Stimulated activated CD4-positive, alpha-beta T cell treated with anti-CD3 and anti-CD28 coated beads, Interleukin-15, amount 100 ng/mL, for 24 hours (primary cell): ENCODE measurements at regions not wholly inside any gene's neighbourhood (a gene's known extent, or its start where the extent isn't known, plus 50 kb on each side); places are given as distances from the start of the nearest gene placed in this dataset.
A peak's percentile ranks its signal among the peaks of the same experiment; 100 is the strongest.
"Not testable (repeated sequence)": the region's sequence is repeated elsewhere in the genome, so short reads cannot be mapped to it uniquely, and the experiment has no call there.

Experiments used
- DNase-seq: peaks from one replicate; pipeline ENCODE4 v3.0.0-alpha.2; 2020

DNA sequence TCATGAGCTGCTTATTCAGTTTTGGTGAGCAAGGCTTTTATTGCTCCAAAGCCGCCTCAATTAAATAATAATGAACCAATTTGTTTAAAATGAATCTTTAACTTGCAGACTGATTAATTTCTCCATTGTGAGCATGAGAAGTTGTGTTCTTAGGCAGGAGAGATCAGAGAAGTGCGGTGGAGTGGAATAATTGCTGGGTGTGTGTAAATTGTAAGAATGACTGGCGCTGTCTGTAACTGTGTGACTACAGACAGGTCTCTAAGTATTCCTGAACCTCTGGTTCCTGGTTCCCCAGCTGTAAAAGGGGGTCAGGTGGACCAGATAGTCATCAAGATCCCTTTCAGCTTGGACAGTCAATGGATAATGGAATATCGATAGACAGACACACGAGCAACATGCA is 98.0 kb upstream of the EFEMP1 start:
- no peak for DNase-seq

DNA sequence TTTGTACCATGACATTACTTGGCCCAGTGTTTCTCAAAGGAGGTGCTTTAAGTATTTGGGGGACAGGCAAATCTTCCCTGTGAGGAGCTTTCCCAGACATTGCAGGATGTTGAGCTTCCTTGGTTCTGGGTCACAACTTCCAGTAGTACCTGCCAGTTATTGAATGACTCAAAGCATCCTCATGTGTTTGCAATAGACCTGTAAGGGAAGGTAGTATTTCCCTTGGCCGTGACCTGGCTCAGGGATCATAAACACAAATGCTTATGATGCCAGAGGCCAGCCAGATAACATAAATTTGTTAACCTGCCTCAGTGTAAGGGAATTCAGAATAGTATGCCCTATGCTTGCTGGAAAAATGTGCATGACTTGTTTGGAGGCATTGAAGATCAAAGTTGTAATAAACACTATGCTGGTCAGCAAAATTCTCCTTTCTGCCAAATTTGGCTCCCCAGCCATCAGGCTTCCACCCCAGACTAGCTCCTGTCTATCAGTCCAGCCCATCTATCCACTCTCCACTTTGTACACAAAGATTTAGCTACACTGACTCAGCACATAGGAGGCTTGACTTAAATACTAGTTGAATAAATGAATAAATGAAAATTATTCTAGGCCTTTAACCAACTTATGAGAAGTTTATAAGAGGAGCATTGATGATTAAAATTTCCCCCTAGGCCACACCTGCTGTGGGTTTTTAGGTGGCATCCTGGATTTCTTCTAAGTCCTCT is 102.0 kb upstream of the EFEMP1 start:
- DNase-seq: no peak

DNA sequence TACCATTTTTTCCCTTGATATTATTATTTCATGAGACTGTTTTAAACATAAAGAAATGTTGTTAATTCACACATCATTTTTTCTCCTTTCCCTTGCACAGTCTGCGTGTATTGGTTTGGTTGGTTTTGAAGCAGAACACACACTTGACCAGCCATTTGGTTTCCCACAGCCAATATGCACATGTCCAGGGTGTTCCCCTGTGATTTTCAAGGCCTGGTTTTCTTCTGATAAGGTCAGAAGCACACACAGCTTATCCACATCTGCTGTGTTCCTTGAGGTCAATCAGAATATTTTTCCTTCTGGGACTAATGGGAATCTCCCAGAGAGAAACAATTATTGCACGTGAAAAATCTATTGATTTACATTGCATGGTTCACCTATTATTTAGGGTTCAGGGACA is 103.2 kb upstream of the EFEMP1 start:
- no peak for DNase-seq

DNA sequence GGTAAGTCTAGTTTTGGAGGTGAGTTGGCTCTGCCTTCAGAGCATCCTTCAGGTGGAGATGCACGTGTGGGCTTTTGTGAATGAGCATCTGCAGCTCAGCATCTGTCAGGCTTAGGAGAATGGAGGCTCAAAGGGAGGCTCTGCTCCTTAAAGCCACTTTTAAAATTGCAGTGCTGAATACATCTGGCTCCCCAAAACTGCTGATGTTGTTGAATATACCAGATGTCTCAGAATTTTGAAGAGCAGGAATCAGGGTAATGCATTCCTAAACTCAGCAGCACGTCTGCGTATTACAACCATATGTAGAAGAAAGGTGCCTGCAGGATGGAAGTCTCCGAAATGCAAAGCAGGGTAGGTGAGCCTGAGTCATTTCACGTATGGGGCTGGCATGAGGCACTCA is 106.5 kb upstream of the EFEMP1 start:
- no peak for DNase-seq

DNA sequence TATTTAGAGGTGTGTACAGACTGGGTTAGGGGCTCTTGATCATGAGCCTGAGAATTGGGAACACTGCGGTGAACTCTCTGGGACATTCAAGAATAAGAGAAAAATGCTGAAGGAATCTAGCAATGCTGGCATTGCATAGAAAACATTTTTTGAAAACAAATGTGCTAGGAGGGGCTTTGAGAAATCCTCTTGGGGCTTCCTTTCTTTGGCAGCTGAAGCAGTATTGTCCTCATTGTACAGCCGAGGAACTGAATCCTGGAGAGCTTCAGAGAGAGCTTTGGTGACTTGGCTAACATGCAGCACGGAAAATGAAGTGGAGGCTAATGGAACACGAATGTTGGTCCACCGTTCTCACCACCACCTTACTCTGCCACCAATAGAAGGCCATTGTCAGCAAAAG is 107.3 kb upstream of the EFEMP1 start:
- DNase-seq: no peak

DNA sequence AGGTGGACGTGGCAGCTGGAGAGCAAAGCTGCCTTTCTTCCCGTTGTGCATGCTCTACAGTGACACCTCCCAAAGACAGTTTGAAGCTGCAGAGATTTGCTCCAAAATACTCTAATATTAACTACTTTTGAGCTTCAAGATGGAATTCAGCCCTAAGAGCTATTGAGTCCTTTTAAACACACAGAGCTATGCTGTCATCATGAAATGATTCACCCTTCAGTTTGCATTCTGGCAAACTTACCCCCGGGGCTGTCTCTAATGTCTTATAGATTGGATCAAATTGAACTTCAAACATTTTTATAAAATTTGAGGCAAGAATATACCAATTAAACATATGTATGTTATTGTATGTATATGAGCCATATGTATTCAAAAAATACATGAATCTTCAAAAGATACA is 110.7 kb upstream of the EFEMP1 start:
- no peak for DNase-seq

DNA sequence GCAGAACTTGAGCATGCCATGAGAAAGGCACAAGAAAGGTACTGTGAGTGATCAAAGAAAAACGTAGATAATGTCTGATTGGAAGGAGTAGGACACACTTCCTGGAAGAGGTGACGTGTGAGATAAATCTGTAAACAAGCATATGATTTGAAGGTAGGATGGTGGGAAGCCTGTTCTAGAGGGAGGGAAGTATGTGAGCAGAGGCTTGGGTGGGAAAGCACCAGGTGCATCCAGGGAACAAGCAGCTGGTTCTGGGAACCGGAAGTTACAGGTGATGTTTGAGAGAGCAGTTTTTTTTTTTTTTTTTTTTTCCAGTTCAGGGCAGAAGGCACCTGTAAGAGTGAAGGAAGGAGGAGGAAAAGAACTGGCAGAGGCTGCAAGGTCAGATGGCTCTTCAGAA is 116.6 kb upstream of the EFEMP1 start:
- DNase-seq: no peak

DNA sequence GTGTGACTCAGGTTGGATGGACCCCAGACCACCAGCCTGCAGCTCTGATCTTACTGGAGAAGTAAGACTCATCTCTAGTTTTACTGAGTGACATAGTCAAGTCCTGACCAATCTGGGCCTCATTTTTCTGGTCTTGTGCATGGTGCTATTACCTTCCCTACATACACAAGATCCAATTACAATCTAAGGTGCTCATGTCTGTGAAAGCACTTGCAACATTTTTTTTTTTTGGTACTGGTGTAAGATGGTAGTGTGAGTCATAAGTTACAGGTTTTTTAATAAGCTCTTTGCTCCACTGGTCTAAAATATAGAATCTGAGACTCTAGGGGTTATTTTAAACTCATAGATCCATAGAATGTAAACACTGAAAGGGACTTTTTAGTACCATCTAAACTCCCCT is 117.3 kb upstream of the EFEMP1 start:
- no peak for DNase-seq

DNA sequence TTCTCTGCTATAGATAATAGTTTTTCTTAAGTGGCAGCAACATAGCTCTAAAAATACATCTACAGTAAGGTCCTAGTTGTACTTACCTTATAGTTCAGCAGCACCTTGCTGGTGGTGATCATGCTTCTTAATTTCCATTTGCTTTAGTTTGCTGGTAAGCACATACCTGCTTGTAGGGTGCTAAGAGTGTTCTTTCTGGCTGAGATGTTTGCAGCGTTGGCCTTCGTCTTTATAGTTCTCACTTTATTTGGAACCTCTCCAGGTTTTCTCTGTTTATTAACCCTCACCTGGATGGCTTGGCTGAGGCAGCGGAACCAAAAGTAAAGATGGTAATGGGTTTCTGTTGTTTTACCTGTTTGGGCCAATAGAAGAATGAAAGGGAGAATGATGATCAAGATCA is 123.6 kb upstream of the EFEMP1 start:
- no peak for DNase-seq

DNA sequence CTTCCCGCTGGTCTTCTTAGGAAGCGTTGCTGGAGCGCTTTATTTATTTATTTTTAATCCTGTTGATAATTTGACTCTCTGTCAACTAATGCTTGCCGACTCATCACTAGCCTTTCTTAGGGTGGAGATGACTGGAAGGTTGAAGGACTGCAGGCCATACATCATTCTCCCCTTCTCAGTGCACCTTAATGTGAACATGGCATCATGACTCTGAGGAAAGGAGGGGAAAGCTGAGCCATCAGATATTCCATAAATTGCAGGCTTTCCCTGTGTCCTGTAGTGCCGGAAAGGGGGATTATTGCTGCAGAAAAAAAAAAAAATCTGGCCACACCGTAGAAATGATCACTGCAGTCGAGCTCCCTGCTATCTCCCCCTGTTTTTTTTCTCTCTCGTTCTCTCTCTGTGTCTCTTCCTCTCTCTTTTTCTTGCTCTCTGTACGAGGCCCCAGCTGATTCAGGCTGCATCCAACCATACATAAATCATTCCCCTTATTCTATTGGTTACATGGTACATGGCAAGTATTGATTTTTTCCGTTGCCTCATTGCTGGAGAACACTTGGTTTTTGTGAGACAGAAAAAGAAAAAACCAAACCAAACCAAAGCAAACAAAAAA is 125.8 kb upstream of the EFEMP1 start:
- DNase-seq: no peak

DNA sequence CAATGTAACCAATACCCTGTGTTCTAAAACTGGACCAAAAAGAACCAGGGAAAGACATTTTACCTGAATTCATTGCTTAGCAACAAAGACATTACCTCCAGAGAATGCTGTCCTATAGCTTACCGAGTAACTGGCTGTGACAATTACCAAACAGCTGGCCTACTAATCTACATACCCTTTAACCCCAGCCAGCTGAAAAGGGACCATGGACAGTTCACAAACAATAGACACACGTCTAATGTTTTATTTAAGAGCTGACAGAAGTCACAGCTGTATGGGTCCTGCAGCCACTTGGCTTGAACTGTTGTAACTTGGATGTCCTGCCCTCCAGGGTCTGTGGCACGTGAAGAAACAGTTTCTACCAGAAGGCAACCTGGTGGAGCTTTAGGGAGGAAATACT is 130.1 kb upstream of the EFEMP1 start:
- no peak for DNase-seq

DNA sequence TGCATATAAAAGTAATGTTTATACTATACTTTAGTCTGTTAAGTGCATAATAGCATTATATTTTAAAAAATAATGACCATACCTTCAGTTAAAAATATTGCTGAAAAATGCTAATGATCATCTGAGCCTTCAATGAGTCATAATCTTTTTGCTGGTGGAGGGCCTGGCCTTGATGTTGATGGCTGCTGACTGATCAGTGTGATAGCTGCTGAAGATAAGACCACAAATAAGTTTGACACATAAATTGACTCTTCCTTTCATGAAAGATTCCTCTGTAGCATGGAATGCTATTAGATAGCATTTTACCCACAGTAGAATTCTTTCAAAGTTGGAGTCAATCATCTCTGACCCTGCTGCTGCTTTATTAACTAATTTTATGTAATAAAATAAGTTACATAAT is 128.4 kb upstream of the CCDC85A start:
- DNase-seq: no peak

DNA sequence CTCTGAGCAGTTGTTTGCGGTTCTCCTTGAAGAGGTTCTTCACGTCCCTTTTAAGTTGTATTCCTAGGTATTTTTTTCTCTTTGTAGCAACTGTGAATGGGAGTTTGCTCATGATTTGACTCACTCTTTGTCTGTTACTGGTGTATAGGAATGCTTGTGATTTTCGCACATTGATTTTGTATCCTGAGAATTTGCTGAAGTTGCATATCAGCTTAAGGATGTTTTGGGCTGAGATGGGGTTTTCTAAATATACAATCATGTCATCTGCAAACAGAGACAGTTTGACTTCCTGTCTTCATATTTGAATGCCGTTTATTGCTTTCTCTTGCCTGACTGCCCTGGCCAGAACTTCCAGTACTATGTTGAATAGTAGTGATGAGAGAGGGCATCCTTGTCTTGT is 122.5 kb upstream of the CCDC85A start:
- not testable (repeated sequence) for DNase-seq

DNA sequence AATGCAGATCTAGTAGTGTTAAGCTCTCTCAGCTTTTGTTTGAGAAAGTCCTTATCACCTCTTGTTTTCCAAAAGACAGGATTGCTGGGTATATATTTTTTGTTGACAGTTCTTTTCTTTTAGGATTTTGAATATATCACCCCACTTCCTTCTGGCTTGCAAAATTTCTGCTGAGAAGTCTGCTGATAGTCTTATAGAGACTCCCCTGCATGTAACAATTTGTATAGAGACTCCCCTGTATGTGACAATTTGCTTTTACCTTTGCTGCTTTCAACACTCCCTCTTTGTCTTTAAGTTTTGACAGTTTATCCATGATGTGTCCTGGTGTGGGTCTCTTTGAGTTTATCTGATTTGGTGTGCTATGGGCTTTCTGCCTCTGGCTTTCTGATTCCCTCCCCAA is 115.0 kb upstream of the CCDC85A start:
- no peak for DNase-seq

DNA sequence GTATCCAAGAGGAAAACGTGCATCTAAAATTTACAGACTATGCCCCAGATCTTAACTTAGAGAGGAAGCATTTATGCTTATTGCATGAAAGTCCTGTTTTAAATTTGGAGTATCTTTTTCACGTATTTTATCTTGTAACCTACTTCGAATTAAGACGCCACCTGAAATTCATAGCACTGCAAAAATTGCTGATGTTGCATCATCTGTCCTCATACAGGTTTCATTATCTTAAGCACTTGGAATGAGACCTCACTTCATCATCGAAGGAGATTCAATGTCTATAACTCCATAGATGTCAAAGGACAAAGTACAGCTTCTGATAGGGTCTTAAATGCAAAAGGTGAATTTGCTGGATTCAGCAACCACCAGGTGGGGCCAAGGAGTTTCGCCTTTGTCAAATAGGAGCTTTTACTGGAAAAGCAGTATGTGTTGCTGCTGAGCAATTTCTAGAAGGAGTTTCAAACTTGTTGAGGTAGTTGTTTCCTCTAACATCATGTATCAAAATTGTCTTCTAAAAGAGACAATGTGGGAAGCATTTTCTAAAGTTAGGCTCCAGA is 106.4 kb upstream of the CCDC85A start:
- peak; percentile 7 for DNase-seq

DNA sequence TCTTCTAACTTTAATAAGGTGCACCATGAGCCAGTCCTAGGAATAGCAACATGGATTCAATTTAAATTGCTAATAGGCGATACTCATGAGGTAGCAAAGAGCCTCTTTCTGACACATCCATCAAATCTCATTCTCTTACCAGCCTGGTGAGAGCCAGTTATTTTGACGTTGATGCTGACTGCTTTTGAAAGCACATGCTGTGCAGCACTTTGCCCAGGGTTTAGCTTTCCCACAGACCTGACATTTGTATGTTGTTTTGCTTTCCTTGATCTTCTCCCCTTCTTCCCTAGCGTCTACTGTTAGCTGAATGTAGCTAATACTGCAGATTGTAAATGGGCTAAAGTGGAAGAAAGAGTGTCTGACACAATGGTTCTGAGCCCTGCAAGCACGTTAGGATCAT is 101.1 kb upstream of the CCDC85A start:
- no peak for DNase-seq

DNA sequence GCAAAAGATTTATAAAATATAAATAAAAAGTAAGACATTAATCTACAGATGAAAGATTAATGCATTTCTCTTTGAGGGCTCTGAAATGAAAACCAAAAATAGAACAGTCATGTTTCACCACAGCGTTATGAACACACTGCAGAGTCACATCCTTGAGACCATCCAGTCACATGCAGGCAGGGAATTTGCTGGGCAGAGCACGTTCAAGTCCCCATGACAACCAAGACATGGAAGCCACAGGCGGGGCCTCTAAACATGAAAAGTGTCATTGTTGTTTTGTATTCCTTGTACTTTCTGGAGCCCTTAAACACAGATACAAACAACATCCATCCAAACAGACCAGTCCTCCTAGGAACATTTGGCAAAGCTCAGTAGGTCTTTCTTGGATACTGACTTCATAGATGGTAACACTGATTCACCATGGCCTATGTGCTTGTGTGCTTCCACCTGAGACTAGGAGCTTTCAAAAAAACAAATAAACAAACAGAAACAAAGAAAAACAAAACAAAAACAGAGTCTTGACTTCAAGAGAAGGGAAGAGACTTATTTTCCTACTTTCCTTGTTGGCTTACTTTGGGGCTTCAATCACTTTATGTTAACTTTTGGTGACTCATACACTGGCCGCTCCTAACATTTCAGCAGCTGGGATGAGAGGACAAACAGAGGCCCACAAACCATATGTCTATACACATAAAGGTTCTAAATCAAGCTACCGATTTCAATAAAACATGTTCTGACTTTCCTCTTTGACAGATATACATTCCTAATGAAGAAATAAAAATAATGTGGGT is 99.5 kb upstream of the CCDC85A start:
- DNase-seq: no peak

DNA sequence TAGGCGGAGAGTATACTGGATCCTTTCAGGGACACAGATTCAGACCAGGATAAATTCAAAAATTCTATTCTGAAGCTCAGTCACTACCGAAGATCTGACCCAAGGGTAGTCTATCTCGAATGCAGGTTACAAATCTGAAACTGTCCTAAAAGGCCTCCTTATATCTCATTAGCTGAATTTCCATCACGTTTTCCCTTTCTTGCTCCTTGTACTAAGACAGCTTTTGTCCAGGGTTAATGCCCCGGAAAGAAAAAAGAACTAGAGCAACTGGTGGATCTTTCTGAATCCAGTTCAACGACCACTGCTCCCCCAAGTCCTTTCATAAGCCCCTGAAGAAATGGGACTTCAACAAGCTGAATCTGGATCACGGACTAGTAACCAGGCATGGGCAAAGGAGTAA is 97.5 kb upstream of the CCDC85A start:
- no peak for DNase-seq

DNA sequence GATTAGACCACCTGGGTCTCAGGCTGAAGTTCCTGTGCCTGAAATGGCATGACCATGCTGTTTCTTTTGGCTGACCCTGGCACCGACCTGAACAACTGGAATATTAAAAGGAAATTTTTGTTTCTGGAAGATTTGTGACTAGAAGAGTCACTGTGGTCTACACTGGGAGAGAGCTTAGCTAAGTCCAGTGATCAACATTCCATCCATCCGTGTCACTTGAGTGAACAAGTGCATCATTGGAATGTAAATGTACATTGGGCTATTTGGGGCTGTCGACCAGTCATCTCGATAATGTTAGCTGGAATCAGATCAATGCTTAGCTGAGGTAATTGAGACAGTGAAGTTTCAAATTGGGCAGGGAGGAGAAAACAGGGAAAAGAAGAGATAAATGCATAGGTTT is 95.4 kb upstream of the CCDC85A start:
- no peak for DNase-seq

DNA sequence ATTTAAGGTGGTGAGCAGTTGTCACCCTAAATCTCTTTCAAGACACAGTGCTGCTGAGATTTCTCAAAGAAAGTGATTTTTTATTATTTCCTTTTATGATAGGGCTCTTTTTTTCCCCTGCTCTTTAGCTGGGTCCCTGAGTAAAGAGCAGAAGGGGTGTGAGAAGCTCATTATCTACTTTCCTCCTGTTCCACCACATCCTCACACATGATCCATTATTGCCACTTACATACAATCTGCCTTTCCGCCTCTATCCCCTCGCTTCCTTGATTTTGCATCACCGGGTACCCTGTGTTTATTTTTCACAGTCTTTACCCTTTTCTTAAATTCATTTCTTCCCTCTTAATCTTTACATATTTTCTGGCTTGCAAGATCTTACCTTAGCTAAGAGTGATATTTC is 93.9 kb upstream of the CCDC85A start:
- DNase-seq: no peak

DNA sequence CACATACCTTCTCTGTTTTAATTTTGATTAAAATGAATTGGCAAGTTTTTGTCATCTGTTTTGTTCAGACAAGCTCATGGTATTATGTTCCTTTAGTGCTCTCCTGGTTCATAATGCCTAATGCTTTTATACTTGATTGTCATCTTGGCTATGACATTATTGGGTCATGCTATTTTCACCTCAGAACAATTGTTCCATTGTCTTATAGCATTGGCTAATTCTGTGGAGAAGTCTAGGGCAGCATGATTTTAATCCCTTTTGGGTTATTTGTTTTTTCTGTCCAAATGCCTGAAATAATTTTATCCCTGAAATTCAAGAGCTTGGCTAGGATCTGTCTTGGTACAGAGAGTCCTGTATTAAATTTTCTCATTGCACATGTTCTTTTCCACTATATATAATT is 83.8 kb upstream of the CCDC85A start:
- DNase-seq: no peak

DNA sequence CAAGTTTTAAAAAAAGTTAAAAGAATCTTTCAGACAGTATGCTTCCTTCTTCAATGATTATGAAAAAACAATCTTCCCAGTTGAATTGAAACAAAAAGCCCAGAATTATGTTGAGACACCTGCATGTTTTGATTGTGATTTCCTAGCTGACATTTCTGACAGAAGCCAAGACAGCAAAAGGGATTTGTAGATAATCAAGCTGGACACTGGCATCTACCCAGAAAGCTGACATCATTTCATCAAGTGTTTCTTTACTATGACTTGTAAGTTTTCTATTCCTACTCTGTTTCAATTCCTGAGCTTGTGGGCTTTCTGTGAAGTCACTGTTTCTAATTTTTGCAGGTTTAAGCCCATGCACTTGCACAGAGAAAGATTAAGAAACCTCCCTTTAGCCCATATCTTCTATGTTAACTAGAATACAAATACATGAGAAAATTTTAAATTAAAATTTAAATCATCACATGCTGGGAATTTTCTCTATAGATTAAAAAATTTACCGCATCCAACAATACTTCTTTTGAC is 82.9 kb upstream of the CCDC85A start:
- no peak for DNase-seq

DNA sequence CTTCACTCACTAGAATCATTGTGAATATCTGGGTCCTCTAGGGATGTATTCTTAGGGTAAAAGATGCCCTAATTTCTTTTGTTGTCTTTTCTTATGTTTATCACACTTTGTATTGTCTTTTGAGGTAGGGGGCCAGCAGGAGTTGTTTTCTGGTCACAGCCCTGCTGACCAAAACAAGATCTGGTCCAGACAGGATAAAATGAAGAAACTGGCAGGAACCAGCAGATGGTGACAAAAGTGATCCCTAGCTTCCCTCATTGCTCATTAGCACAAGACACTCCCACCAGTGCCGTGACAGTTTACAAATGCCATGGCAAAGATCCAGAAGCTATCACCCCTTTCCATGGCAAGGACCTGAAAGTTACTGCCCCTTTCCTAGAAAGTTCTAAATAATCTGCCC is 81.7 kb upstream of the CCDC85A start:
- no peak for DNase-seq

DNA sequence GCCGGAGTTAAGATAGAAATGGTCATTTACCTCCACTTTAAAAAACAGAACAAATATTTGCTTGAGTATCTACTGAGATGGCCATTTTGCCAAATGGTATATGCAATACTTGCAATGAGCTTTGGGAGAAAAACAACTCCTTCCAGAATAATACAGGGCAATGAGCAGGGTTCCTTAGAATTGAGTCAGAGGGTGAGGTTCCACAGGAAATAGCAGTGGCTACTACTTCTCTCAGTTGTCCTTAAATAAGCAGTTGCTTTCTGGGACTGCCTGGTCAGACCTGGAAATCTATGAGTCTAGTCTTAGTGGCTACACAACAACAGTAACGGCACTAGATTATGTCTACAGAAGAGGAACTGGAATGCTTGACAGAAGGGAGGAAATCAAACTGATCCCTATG is 80.9 kb upstream of the CCDC85A start:
- DNase-seq: no peak
